H1 (cell line): ENCODE measurements at regions not wholly inside any gene's neighbourhood (a gene's known extent, or its start where the extent isn't known, plus 50 kb on each side); places are given as distances from the start of the nearest gene placed in this dataset.

Experiments
- CBX5 ChIP-seq: fragments of 300-800, 300-1000 bp; sonication (generic); IDR thresholded peaks from 2 replicates; pipeline ENCODE4 v1.7.1; 2016; ENCODE audit warnings: antibody characterized with exemption, low read length, low read depth
- CEBPB ChIP-seq: IDR thresholded peaks from 2 replicates; pipeline ENCODE4 v1.6.1; 2012; ENCODE audit warnings: low read depth, low read length
- CREB1 ChIP-seq: IDR thresholded peaks from 2 replicates; pipeline ENCODE4 v1.6.1; 2012; ENCODE audit warnings: inconsistent platforms
- JUN ChIP-seq: IDR thresholded peaks from 2 replicates; pipeline ENCODE4 v1.6.1; 2011; ENCODE audit warnings: low read depth, mild to moderate bottlenecking, improper control_type of control experiment, low read length
- SP2 ChIP-seq: IDR thresholded peaks from 2 replicates; pipeline ENCODE4 v1.6.1; 2012; ENCODE audit warnings: mild to moderate bottlenecking, low read length, inconsistent platforms
- TF ChIP-seq, protein P1 (sequence below), 3 experiments: IDR thresholded peaks; 1 replicate in 2 of 3; 2 replicates in 1 of 3; pipeline versions ENCODE4 v1.5.1 to v1.6.1; 2011; ENCODE audit warnings: low read length in 3 of 3, mild to moderate bottlenecking in 3 of 3, inconsistent platforms in 2 of 3, low read depth in 1 of 3, moderate library complexity in 1 of 3; ENCODE audit not compliant: insufficient read depth in 1 of 3; ENCODE audit errors: control extremely low read depth in 1 of 3

DNA sequence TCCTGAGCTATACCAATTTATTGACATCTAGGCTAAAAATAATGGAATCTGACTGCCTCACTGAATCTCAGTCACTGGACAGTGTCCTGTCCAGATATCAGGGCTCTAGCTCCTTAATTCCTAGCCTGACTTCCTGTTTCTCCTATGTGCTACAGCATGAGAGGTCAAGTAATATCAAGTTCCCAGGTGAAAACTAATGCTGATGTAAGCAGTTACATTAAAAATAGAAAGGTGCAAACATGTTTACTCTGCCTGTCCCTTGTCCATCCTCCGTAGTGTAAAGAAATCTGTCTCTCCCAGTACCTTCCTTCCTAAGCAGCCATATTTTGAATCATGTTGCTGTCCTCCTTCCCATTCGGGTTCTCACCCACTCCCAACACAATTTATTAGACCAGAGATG lies 145.9 kb upstream of the GHR start (continued):
- TF ChIP-seq, protein P1, sequence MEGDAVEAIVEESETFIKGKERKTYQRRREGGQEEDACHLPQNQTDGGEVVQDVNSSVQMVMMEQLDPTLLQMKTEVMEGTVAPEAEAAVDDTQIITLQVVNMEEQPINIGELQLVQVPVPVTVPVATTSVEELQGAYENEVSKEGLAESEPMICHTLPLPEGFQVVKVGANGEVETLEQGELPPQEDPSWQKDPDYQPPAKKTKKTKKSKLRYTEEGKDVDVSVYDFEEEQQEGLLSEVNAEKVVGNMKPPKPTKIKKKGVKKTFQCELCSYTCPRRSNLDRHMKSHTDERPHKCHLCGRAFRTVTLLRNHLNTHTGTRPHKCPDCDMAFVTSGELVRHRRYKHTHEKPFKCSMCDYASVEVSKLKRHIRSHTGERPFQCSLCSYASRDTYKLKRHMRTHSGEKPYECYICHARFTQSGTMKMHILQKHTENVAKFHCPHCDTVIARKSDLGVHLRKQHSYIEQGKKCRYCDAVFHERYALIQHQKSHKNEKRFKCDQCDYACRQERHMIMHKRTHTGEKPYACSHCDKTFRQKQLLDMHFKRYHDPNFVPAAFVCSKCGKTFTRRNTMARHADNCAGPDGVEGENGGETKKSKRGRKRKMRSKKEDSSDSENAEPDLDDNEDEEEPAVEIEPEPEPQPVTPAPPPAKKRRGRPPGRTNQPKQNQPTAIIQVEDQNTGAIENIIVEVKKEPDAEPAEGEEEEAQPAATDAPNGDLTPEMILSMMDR (IDR thresholded peaks at IDR 0.05; ENCODE audit: control extremely low read depth in 1 of 3, insufficient read depth in 1 of 3, low read depth in 1 of 3, low read length in 3 of 3), result no peak
- TF ChIP-seq CBX5, result no peak
- no peak for TF ChIP-seq CEBPB
- no peak for TF ChIP-seq CREB1
- no peak for TF ChIP-seq JUN
- TF ChIP-seq SP2, result no peak
